ENCODE measurements at regions not wholly inside any gene's neighbourhood (a gene's known extent, or its start where the extent isn't known, plus 50 kb on each side); places are given as distances from the start of the nearest gene placed in this dataset.
"Not testable (repeated sequence)": the region's sequence is repeated elsewhere in the genome, so short reads cannot be mapped to it uniquely, and the experiment has no call there.

- DNase-seq (ENCODE audit: low read depth in 1 of 2, low spot score in 1 of 2): no peak
These were observed 282.4 kb upstream of the NETO1 start for GRCh38 chr18:73150199-73150598.

- DNase-seq (ENCODE audit: low read depth in 1 of 2, low spot score in 1 of 2): no peak
These were observed 279.8 kb upstream of the NETO1 start for GRCh38 chr18:73147590-73147989.

GRCh38 chr18:73144030-73144429 lies 276.2 kb upstream of the NETO1 start:
- DNase-seq (ENCODE audit: low read depth in 1 of 2, low spot score in 1 of 2): no peak

- no peak for DNase-seq (ENCODE audit: low read depth in 1 of 2, low spot score in 1 of 2)
These were observed 268.3 kb upstream of the NETO1 start for GRCh38 chr18:73136134-73136533.

GRCh38 chr18:73124175-73124574 lies 256.4 kb upstream of the NETO1 start:
- DNase-seq (ENCODE audit: low read depth in 1 of 2, low spot score in 1 of 2): no peak

- DNase-seq (ENCODE audit: low read depth in 1 of 2, low spot score in 1 of 2): no peak
These were observed 253.4 kb upstream of the NETO1 start for GRCh38 chr18:73121207-73121606.

- DNase-seq (ENCODE audit: low read depth in 1 of 2, low spot score in 1 of 2): no peak
These were observed 252.8 kb upstream of the NETO1 start for GRCh38 chr18:73120626-73121025.

- DNase-seq (ENCODE audit: low read depth in 1 of 2, low spot score in 1 of 2): no peak
These were observed 251.8 kb upstream of the NETO1 start for GRCh38 chr18:73119574-73119973.

GRCh38 chr18:73118121-73118816 lies 250.5 kb upstream of the NETO1 start:
- no peak for DNase-seq (ENCODE audit: low read depth in 1 of 2, low spot score in 1 of 2)

GRCh38 chr18:73110307-73110706 lies 242.5 kb upstream of the NETO1 start:
- no peak for DNase-seq (ENCODE audit: low read depth in 1 of 2, low spot score in 1 of 2)

- no peak for DNase-seq (ENCODE audit: low read depth in 1 of 2, low spot score in 1 of 2)
These were observed 234.2 kb upstream of the NETO1 start for GRCh38 chr18:73101977-73102376.

GRCh38 chr18:73101491-73101890 lies 233.7 kb upstream of the NETO1 start:
- DNase-seq (ENCODE audit: low read depth in 1 of 2, low spot score in 1 of 2): not testable (repeated sequence)

GRCh38 chr18:73099759-73100158 lies 232.0 kb upstream of the NETO1 start:
- no peak for DNase-seq (ENCODE audit: low read depth in 1 of 2, low spot score in 1 of 2)

- no peak for DNase-seq (ENCODE audit: low read depth in 1 of 2, low spot score in 1 of 2)
These were observed 226.0 kb upstream of the NETO1 start for GRCh38 chr18:73093687-73094250.

GRCh38 chr18:73088445-73088844 lies 220.7 kb upstream of the NETO1 start:
- no peak for DNase-seq (ENCODE audit: low read depth in 1 of 2, low spot score in 1 of 2)

- DNase-seq (ENCODE audit: low read depth in 1 of 2, low spot score in 1 of 2): no peak
These were observed 219.6 kb upstream of the NETO1 start for GRCh38 chr18:73087282-73087977.

- no peak for DNase-seq (ENCODE audit: low read depth in 1 of 2, low spot score in 1 of 2)
These were observed 212.1 kb upstream of the NETO1 start for GRCh38 chr18:73079920-73080319.

- no peak for DNase-seq (ENCODE audit: low read depth in 1 of 2, low spot score in 1 of 2)
These were observed 193.0 kb upstream of the NETO1 start for GRCh38 chr18:73060666-73061288.

- no peak for DNase-seq (ENCODE audit: low read depth in 1 of 2, low spot score in 1 of 2)
These were observed 191.5 kb upstream of the NETO1 start for GRCh38 chr18:73059280-73059679.

GRCh38 chr18:73047688-73048087 lies 179.9 kb upstream of the NETO1 start:
- no peak for DNase-seq (ENCODE audit: low read depth in 1 of 2, low spot score in 1 of 2)

- no peak for DNase-seq (ENCODE audit: low read depth in 1 of 2, low spot score in 1 of 2)
These were observed 177.2 kb upstream of the NETO1 start for GRCh38 chr18:73045037-73045436.

GRCh38 chr18:73043611-73044010 lies 175.8 kb upstream of the NETO1 start:
- DNase-seq (ENCODE audit: low read depth in 1 of 2, low spot score in 1 of 2): no peak
